ENCODE measurements at regions not wholly inside any gene's neighbourhood (a gene's known extent, or its start where the extent isn't known, plus 50 kb on each side); places are given as distances from the start of the nearest gene placed in this dataset.

- TF ChIP-seq JUND (IDR thresholded peaks at IDR 0.05; ENCODE audit: low read depth), result no peak
- DNase-seq (ENCODE audit: low read depth in 1 of 2, low spot score in 1 of 2), result no peak
- in situ Hi-C loops (cut with HindIII; ENCODE audit: low pct_unique_long_range_greater_than_20kb, low sequenced_read_pairs), result no loop called here
These were observed 695.5 kb downstream of the INHBA start for GRCh38 chr7:41007351-41007751.

- TF ChIP-seq JUND (IDR thresholded peaks at IDR 0.05; ENCODE audit: low read depth), result no peak; the same call in 1 of the 2 replicates
- in situ Hi-C loops (cut with HindIII; ENCODE audit: low pct_unique_long_range_greater_than_20kb, low sequenced_read_pairs), result no loop called here
- no peak for DNase-seq (ENCODE audit: low read depth in 1 of 2, low spot score in 1 of 2)
These were observed 696.4 kb downstream of the INHBA start for GRCh38 chr7:41006306-41006995.

GRCh38 chr7:41005374-41005901, 697.5 kb downstream of the INHBA start:
- no peak for TF ChIP-seq JUND (IDR thresholded peaks at IDR 0.05; ENCODE audit: low read depth)
- in situ Hi-C loops (cut with HindIII; ENCODE audit: low pct_unique_long_range_greater_than_20kb, low sequenced_read_pairs), result no loop called here

GRCh38 chr7:41003977-41004376, 698.9 kb downstream of the INHBA start:
- no peak for DNase-seq (ENCODE audit: low read depth in 1 of 2, low spot score in 1 of 2)
- in situ Hi-C loops (cut with HindIII; ENCODE audit: low pct_unique_long_range_greater_than_20kb, low sequenced_read_pairs), result no loop called here
- no peak for TF ChIP-seq JUND (IDR thresholded peaks at IDR 0.05; ENCODE audit: low read depth)

More at GRCh38 chr7:41005374-41005901, 697.5 kb downstream of the INHBA start:
- DNase-seq (ENCODE audit: low read depth in 1 of 2, low spot score in 1 of 2), result no peak

- in situ Hi-C loops (cut with HindIII; ENCODE audit: low pct_unique_long_range_greater_than_20kb, low sequenced_read_pairs), result no loop called here
- TF ChIP-seq JUND (IDR thresholded peaks at IDR 0.05; ENCODE audit: low read depth), result no peak
- DNase-seq (ENCODE audit: low read depth in 1 of 2, low spot score in 1 of 2), result peak in 1 of 2 experiments; percentile 16
These were observed 699.3 kb downstream of the INHBA start for GRCh38 chr7:41003611-41003940.

GRCh38 chr7:41002741-41003610, 699.9 kb downstream of the INHBA start:
- in situ Hi-C loops (cut with HindIII; ENCODE audit: low pct_unique_long_range_greater_than_20kb, low sequenced_read_pairs), result no loop called here
- DNase-seq (ENCODE audit: low read depth in 1 of 2, low spot score in 1 of 2), result peak in 1 of 2 experiments; percentile 74
- no peak for TF ChIP-seq JUND (IDR thresholded peaks at IDR 0.05; ENCODE audit: low read depth)

- DNase-seq (ENCODE audit: low read depth in 1 of 2, low spot score in 1 of 2), result no peak
- TF ChIP-seq JUND (IDR thresholded peaks at IDR 0.05; ENCODE audit: low read depth), result no peak
- in situ Hi-C loops (cut with HindIII; ENCODE audit: low pct_unique_long_range_greater_than_20kb, low sequenced_read_pairs), result no loop called here
These were observed 702.8 kb downstream of the INHBA start for GRCh38 chr7:41000042-41000441.

- in situ Hi-C loops (cut with HindIII; ENCODE audit: low pct_unique_long_range_greater_than_20kb, low sequenced_read_pairs), result no loop called here
- no peak for DNase-seq (ENCODE audit: low read depth in 1 of 2, low spot score in 1 of 2)
- no peak for TF ChIP-seq JUND (IDR thresholded peaks at IDR 0.05; ENCODE audit: low read depth)
These were observed 706.6 kb downstream of the INHBA start for GRCh38 chr7:40996233-40996677.

- TF ChIP-seq JUND (IDR thresholded peaks at IDR 0.05; ENCODE audit: low read depth), result no peak
- in situ Hi-C loops (cut with HindIII; ENCODE audit: low pct_unique_long_range_greater_than_20kb, low sequenced_read_pairs), result no loop called here
- DNase-seq (ENCODE audit: low read depth in 1 of 2, low spot score in 1 of 2), result no peak
These were observed 712.0 kb downstream of the INHBA start for GRCh38 chr7:40990841-40991240.

GRCh38 chr7:40987571-40987970, 715.3 kb downstream of the INHBA start:
- no peak for DNase-seq (ENCODE audit: low read depth in 1 of 2, low spot score in 1 of 2)
- in situ Hi-C loops (cut with HindIII; ENCODE audit: low pct_unique_long_range_greater_than_20kb, low sequenced_read_pairs), result no loop called here
- TF ChIP-seq JUND (IDR thresholded peaks at IDR 0.05; ENCODE audit: low read depth), result no peak

GRCh38 chr7:40986351-40986873, 716.5 kb downstream of the INHBA start:
- in situ Hi-C loops (cut with HindIII; ENCODE audit: low pct_unique_long_range_greater_than_20kb, low sequenced_read_pairs), result no loop called here
- no peak for DNase-seq (ENCODE audit: low read depth in 1 of 2, low spot score in 1 of 2)
- no peak for TF ChIP-seq JUND (IDR thresholded peaks at IDR 0.05; ENCODE audit: low read depth)

- in situ Hi-C loops (cut with HindIII; ENCODE audit: low pct_unique_long_range_greater_than_20kb, low sequenced_read_pairs), result no loop called here
These were observed 719.8 kb downstream of the INHBA start for GRCh38 chr7:40983111-40983510.

GRCh38 chr7:40979296-40979695, 723.6 kb downstream of the INHBA start:
- TF ChIP-seq JUND (IDR thresholded peaks at IDR 0.05; ENCODE audit: low read depth), result no peak
- in situ Hi-C loops (cut with HindIII; ENCODE audit: low pct_unique_long_range_greater_than_20kb, low sequenced_read_pairs), result no loop called here

More at GRCh38 chr7:40983111-40983510, 719.8 kb downstream of the INHBA start:
- no peak for DNase-seq (ENCODE audit: low read depth in 1 of 2, low spot score in 1 of 2)
- TF ChIP-seq JUND (IDR thresholded peaks at IDR 0.05; ENCODE audit: low read depth), result no peak

More at GRCh38 chr7:40979296-40979695, 723.6 kb downstream of the INHBA start:
- no peak for DNase-seq (ENCODE audit: low read depth in 1 of 2, low spot score in 1 of 2)
